ENCODE measurements at regions not wholly inside any gene's neighbourhood (a gene's known extent, or its start where the extent isn't known, plus 50 kb on each side); places are given as distances from the start of the nearest gene placed in this dataset.

GRCh38 chr16:66270333-66270927, 96.1 kb upstream of the CDH5 start (continued):
- TF ChIP-seq, protein P1, sequence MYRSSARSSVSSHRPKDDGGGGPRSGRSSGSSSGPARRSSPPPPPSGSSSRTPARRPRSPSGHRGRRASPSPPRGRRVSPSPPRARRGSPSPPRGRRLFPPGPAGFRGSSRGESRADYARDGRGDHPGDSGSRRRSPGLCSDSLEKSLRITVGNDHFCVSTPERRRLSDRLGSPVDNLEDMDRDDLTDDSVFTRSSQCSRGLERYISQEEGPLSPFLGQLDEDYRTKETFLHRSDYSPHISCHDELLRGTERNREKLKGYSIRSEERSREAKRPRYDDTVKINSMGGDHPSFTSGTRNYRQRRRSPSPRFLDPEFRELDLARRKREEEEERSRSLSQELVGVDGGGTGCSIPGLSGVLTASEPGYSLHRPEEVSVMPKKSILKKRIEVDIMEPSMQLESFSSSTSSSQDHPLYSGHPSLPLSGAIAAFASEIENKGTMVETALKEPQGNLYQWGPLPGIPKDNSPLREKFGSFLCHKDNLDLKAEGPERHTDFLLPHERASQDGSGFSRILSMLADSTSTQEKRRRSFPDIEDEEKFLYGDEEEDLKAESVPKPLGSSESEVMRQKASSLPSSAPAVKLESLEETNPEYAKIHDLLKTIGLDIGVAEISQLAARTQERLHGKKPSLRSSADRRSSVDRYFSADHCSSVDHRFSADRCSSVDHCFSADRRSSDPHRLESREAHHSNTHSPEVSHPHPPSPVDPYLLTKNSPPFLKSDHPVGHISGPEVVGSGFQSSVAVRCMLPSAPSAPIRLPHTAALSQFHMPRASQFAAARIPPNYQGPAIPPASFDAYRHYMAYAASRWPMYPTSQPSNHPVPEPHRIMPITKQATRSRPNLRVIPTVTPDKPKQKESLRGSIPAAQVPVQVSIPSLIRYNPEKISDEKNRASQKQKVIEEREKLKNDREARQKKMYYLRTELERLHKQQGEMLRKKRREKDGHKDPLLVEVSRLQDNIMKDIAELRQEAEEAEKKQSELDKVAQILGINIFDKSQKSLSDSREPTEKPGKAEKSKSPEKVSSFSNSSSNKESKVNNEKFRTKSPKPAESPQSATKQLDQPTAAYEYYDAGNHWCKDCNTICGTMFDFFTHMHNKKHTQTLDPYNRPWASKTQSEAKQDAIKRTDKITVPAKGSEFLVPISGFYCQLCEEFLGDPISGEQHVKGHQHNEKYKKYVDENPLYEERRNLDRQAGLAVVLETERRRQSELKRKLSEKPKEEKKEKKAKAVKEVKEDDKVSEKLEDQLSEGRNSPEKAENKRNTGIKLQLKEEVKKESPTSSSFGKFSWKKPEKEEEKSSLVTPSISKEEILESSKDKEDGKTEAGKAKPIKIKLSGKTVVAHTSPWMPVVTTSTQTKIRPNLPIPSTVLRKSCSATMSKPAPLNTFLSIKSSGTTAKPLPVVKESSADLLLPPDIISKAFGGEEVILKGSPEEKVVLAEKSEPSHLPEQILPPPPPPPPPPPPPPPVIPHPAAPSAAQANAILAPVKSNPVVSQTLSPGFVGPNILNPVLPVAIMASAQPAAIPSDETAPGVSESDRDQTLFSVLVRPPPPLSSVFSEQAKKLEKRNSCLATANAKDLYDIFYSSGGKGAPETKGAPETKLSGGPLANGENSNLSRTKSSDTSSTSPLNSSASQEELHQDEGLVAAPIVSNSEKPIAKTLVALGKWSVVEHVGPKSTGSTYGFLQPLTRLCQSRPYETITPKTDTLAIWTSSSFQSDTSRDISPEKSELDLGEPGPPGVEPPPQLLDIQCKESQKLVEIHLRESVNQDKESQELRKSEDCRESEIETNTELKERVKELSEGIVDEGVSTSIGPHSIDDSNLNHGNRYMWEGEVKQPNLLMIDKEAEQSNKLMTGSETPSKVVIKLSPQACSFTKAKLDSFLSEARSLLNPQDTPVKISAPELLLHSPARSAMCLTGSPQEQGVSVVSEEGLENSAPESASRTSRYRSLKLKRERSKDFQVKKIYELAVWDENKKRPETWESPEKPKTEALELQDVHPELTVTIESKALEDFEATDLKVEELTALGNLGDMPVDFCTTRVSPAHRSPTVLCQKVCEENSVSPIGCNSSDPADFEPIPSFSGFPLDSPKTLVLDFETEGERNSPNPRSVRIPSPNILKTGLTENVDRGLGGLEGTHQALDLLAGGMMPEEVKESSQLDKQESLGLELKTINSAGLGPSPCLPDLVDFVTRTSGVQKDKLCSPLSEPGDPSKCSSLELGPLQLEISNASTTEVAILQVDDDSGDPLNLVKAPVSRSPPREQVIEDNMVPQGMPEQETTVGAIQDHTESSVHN (CRISPR knock-in tag; IDR thresholded peaks at IDR 0.05), result no peak
- TF ChIP-seq FOXO1 (CRISPR knock-in tag; IDR thresholded peaks at IDR 0.05), result peak; percentile 24; the same call in 1 of the 2 replicates
- TF ChIP-seq ZNF772 (CRISPR knock-in tag; IDR thresholded peaks at IDR 0.05), result no peak; the same call in 1 of the 2 replicates
- TF ChIP-seq ZNF720 (CRISPR knock-in tag; IDR thresholded peaks at IDR 0.05), result no peak
- no peak for TF ChIP-seq ZNF644 (CRISPR knock-in tag; IDR thresholded peaks at IDR 0.05; ENCODE audit: low read depth)
- no peak for TF ChIP-seq ZFP36L1 (CRISPR knock-in tag; IDR thresholded peaks at IDR 0.05)
- TF ChIP-seq CBFB (CRISPR knock-in tag; IDR thresholded peaks at IDR 0.05), result no peak
- 0 out of 2 replicates have a peak, but pooled peaks have one; percentile 31 for TF ChIP-seq ZNF264 (CRISPR knock-in tag; IDR thresholded peaks at IDR 0.05)
- peak; percentile 64; the same call in 1 of the 2 replicates for TF ChIP-seq UBTF (CRISPR knock-in tag; IDR thresholded peaks at IDR 0.05)
- TF ChIP-seq ZNF616 (CRISPR knock-in tag; IDR thresholded peaks at IDR 0.05; ENCODE audit: low read depth), result no peak
- TF ChIP-seq DZIP1 (CRISPR knock-in tag; IDR thresholded peaks at IDR 0.05), result no peak
- no peak for TF ChIP-seq GATAD1 (CRISPR knock-in tag; IDR thresholded peaks at IDR 0.05)
- no peak for TF ChIP-seq ZNF20 (CRISPR knock-in tag; IDR thresholded peaks at IDR 0.05)
- TF ChIP-seq ARNT2 (CRISPR knock-in tag; IDR thresholded peaks at IDR 0.05; ENCODE audit: low read depth), result peak; percentile 53; the same call in 1 of the 2 replicates
- no peak for TF ChIP-seq KDM4B (CRISPR knock-in tag; IDR thresholded peaks at IDR 0.05)
- no peak for TF ChIP-seq FOXP1 (IDR thresholded peaks at IDR 0.05)
- no peak for TF ChIP-seq FOXP1 (CRISPR knock-in tag; IDR thresholded peaks at IDR 0.05)
- no peak for TF ChIP-seq FLYWCH1 (CRISPR knock-in tag; IDR thresholded peaks at IDR 0.05)
